Right atrium auricular region (tissue), 2 donors: ENCODE measurements at regions not wholly inside any gene's neighbourhood (a gene's known extent, or its start where the extent isn't known, plus 50 kb on each side); places are given as distances from the start of the nearest gene placed in this dataset.

Source experiments
- DNase-seq: peaks from one replicate; pipeline ENCODE4 v3.0.0-alpha.2; 2019; ENCODE audit warnings: low spot score
- H3K27ac ChIP-seq, 2 donors: fragments of 200-600 bp; sonication (generic); 1 replicate in 1 of 2; 2 replicates in 1 of 2; pipeline ENCODE4 v1.5.1; 2016 to 2019
- H3K27me3 ChIP-seq, 2 donors: fragments of 200-600 bp; sonication (generic); one replicate each; pipeline versions ENCODE4 v1.5.1 to v1.6.0; 2017 to 2019
- H3K36me3 ChIP-seq: fragments of 200-600 bp; sonication (generic); one replicate; pipeline ENCODE4 v1.5.1; 2016
- H3K4me1 ChIP-seq, 2 donors: fragments of 200-600 bp; sonication (generic); one replicate each; pipeline versions ENCODE4 v1.5.1 to v1.6.0; 2017 to 2019
- H3K4me3 ChIP-seq, 2 donors: fragments of 200-600 bp; sonication (generic); 1 replicate in 1 of 2; 2 replicates in 1 of 2; pipeline ENCODE4 v1.5.1; 2017 to 2019; ENCODE audit warnings: mild to moderate bottlenecking in 1 of 2, moderate library complexity in 1 of 2
- H3K9me3 ChIP-seq, 2 donors: fragments of 200-600 bp; sonication (generic); one replicate each; pipeline ENCODE4 v1.5.1; 2019
- CTCF ChIP-seq, 2 donors: fragments of 200-600 bp; sonication (generic); IDR thresholded peaks; one replicate each; pipeline ENCODE4 v1.5.1; 2019; ENCODE audit warnings: antibody characterized with exemption in 2 of 2

- Histone ChIP-seq H3K4me1 (no peaks in the 10 kb centered on the region), H3K27me3 (no peaks in the 10 kb centered on the region), H3K9me3 (peaks cover 0 to 17% of the 10 kb centered on the region in 2 donors), H3K27ac (no peak overlapping the region), H3K36me3 (no peaks in the 10 kb centered on the region), H3K4me3 (no peak overlapping the region)
- TF ChIP-seq CTCF (IDR thresholded peaks at IDR 0.05), result no peak
- DNase-seq, result no peak
Observed at GRCh38 chr4:38343608-38344007, 320.4 kb upstream of the KLF3 start.

- no peak overlapping the region for H3K4me3 ChIP-seq
- DNase-seq, result no peak
- H3K27ac ChIP-seq, result no peak overlapping the region
- no peaks in the 10 kb centered on the region for H3K4me1 ChIP-seq
- H3K36me3 ChIP-seq, result no peaks in the 10 kb centered on the region
- no peak for TF ChIP-seq CTCF (IDR thresholded peaks at IDR 0.05)
- no peaks in the 10 kb centered on the region for H3K27me3 ChIP-seq
- H3K9me3 ChIP-seq, result peaks cover 0 to 7% of the 10 kb centered on the region in 2 donors
Observed at GRCh38 chr4:38344929-38345328, 319.1 kb upstream of the KLF3 start.

- Histone ChIP-seq H3K4me3 (no peak overlapping the region), H3K27ac (no peak overlapping the region), H3K4me1 (no peaks in the 10 kb centered on the region), H3K27me3 (no peaks in the 10 kb centered on the region), H3K36me3 (no peaks in the 10 kb centered on the region), H3K9me3 (peaks cover 0 to 7% of the 10 kb centered on the region in 2 donors)
- DNase-seq, result no peak
- no peak for TF ChIP-seq CTCF (IDR thresholded peaks at IDR 0.05)
Observed at GRCh38 chr4:38347251-38347650, 316.7 kb upstream of the KLF3 start.

GRCh38 chr4:38354421-38354820 is 309.6 kb upstream of the KLF3 start:
- peaks cover 0 to 9% of the 10 kb centered on the region in 2 donors for H3K9me3 ChIP-seq
- no peaks in the 10 kb centered on the region for H3K4me1 ChIP-seq
- H3K36me3 ChIP-seq, result no peaks in the 10 kb centered on the region
- H3K27ac ChIP-seq, result no peak overlapping the region
- no peak for DNase-seq
- no peak overlapping the region for H3K4me3 ChIP-seq
- TF ChIP-seq CTCF (IDR thresholded peaks at IDR 0.05), result no peak
- no peaks in the 10 kb centered on the region for H3K27me3 ChIP-seq

- no peaks in the 10 kb centered on the region for H3K27me3 ChIP-seq
- DNase-seq, result no peak
- no peaks in the 10 kb centered on the region for H3K36me3 ChIP-seq
- peaks cover 0 to 9% of the 10 kb centered on the region in 2 donors for H3K9me3 ChIP-seq
- no peak overlapping the region for H3K4me3 ChIP-seq
- no peak for TF ChIP-seq CTCF (IDR thresholded peaks at IDR 0.05)
- no peaks in the 10 kb centered on the region for H3K4me1 ChIP-seq
- no peak overlapping the region for H3K27ac ChIP-seq
Observed at GRCh38 chr4:38354872-38355271, 309.1 kb upstream of the KLF3 start.

GRCh38 chr4:38356686-38357085 is 307.3 kb upstream of the KLF3 start:
- no peak overlapping the region for H3K4me3 ChIP-seq
- no peak for TF ChIP-seq CTCF (IDR thresholded peaks at IDR 0.05)
- no peaks in the 10 kb centered on the region for H3K4me1 ChIP-seq
- peaks cover 0 to 9% of the 10 kb centered on the region in 2 donors for H3K9me3 ChIP-seq
- H3K36me3 ChIP-seq, result no peaks in the 10 kb centered on the region
- no peaks in the 10 kb centered on the region for H3K27me3 ChIP-seq
- DNase-seq, result no peak
- H3K27ac ChIP-seq, result no peak overlapping the region
